GM19193 (cell line): ENCODE measurements at regions not wholly inside any gene's neighbourhood (a gene's known extent, or its start where the extent isn't known, plus 50 kb on each side); places are given as distances from the start of the nearest gene placed in this dataset.

ENCODE experiments used
- POLR2A ChIP-seq: IDR thresholded peaks from 4 replicates; pipeline ENCODE4 v1.6.1; 2011; ENCODE audit not compliant: insufficient read depth, insufficient read length; ENCODE audit errors: extremely low read depth

- TF ChIP-seq POLR2A, result no peak
Measured at GRCh38 chr22:47382164-47382890, 619.9 kb downstream of the TBC1D22A start.

GRCh38 chr22:47381240-47381639, 618.8 kb downstream of the TBC1D22A start:
- TF ChIP-seq POLR2A, result no peak

DNA sequence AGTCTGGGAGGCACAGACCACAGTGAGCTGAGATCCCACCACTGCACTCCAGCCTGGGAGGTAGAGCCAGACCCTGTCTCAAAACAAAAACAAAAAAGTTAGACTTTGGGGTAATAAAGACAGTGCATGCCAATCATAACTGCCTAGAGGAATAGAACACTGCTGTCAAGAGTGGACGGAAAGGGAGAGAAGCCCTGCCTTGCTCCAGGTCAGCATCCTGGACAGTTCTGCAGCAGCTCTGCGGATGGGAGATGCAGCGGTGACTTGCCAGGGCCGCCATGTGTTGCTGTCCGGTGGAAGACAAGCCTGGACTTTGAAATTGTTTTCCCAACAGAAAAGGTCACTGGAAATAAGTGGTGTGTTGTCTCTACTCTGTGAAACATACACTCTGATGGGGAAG, 618.2 kb downstream of the TBC1D22A start:
- no peak for TF ChIP-seq POLR2A

DNA sequence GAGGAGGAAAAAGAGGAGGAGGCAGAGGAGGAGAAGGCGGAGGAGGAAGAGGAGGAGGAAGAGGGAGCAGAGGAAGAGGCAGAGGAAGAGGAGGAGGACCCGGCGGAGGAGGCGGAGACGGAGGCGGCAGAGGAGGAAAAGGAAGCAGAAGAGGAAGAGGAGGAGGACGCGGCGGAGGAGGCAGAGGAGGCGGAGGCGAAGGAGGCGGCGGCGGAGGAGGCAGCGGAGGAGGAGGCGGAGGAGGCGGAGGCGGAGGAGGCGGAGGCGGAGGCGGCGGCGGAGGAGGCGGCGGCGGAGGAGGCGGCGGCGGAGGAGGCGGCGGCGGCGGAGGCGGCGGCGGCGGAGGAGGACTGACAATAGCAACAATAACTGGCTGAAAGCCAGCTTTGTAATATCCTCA, 616.6 kb downstream of the TBC1D22A start:
- no peak for TF ChIP-seq POLR2A

GRCh38 chr22:47377926-47378560, 615.6 kb downstream of the TBC1D22A start:
- TF ChIP-seq POLR2A, result no peak

DNA sequence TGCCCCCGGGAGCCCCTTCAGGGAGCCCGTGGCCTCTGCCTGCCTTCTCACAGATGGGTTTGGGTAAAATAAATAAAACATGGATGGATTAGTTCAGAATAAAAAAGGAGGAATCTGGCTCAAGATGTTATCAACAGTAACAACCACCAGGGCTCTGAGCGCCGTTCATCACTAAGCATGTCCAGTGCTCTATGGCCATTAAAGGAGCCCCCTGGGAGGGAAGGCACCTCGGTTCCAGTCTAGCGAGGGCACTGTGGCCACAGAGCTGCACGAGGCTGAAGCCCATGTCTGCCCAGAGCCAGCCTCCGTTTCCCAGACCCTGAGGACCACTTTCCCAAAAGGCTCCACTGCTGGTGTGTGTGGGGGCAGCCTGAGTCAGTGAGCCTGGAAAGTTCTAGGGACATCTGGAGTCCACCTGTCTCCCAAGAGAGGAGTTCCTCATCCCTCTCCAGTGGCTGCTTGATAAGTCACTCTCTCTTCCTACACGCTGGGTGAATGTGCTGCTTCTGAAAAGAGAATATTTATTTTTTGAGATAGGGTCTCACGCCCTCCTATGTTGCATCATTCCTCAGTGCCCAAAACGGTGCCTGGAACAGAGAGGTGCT, 614.6 kb downstream of the TBC1D22A start:
- no peak for TF ChIP-seq POLR2A

DNA sequence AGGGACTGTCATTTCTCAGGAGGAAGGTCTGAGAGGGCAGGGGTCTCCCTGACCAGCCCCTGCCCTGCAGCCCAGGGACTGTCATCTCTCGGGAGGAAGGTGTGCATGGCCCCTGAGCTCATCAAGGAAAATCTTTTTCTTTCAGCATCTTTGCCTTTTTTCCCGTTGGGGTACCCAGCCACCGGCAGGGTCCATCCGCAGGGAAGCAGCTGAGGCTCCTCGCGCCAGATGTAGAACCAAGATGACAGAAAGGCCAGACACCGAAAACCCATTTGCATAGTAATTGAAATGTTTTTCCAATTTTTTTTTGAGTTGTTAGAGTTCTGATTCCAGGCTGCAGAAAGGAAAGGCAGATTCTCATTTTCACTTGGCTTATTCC, 613.9 kb downstream of the TBC1D22A start:
- TF ChIP-seq POLR2A, result no peak

DNA sequence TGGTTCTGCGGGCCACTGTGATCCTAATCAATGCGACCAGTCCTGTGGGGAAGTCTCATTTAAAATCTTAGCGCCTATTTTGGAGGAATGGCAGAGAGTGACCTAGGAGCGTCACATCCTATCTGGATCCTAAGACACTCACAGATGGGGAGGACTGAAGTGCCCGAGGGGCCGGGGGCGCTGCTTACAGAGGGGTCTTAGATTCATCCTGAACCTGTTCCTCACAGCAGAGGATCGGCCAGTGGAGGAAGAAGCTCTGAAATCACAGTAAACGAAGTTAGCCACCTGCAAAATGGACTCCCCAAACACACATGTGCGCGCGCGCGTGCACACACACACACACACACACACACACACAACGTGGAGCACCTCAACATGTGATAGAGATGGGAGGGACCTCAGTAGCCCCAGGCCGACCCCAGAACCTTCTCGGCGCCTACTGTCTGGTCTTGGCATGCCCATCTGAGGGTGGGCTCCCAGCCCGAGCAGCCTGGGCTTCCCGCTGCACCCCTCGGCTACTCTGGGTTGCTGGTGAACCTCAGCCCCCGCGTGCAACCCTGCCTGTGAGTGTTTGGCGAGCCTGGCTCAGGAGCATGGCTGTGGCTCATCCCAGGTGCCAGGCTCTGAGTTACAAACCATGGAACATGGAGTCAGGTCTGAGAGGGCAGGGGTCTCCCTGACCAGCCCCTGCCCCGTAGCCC, 613.3 kb downstream of the TBC1D22A start:
- TF ChIP-seq POLR2A, result no peak

GRCh38 chr22:47374901-47375575, 612.6 kb downstream of the TBC1D22A start:
- no peak for TF ChIP-seq POLR2A

DNA sequence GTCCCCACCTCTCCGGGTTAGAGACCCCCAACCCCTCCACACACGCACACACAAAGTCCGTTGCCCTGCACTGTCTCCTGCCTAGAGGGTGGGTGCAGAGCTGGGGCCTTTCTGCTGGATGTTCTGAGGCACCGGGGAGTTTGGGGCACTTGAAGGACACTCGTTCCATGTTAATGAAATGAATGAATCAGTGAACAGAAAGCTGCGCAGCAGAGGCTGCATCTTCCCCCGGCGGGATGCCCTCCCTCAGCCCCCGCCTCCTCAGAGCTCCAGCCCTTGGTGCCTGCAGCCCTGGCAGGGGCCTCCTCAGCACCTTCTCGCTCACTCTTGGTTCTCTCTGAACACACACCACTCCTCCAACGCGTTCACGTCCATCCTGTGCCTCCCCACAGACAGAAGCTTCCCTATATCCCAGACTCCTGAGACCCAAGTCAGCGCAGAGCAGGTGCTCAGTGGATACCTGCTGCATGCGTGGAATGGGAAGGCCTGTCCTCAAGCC, 611.9 kb downstream of the TBC1D22A start:
- TF ChIP-seq POLR2A, result no peak

DNA sequence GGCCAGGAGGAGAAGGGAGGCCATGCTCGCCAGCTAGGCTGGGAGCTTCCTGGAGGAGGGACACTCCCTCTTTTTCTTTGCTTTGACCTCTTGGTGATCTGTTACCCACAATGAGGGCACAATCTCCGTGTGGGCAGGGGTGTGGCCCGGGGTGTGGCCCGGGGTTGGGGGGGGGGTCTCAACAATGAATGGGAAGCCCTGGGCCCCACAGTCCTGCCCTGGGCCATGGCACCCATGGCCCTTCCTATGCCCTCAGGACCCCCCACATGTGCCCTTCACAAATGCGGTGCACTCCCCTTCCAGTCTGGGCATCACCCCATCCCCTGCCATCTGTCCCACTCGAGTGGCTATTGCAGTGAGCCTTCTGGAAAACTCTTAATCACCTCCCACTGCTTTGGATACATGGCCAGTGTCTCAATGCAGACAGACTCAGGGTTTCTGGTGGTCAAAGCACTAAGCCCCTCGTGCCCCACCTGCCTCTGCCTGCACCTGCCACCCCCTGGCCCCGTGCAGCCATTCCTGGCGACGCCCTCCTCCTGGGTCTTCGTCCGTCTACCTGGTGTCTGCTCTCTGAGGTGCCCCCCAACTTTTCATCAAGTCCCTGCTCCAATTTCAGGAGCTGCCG, 611.3 kb downstream of the TBC1D22A start:
- no peak for TF ChIP-seq POLR2A

- TF ChIP-seq POLR2A, result no peak
Measured at GRCh38 chr22:47372596-47373385, 610.3 kb downstream of the TBC1D22A start.

GRCh38 chr22:47372111-47372581, 609.7 kb downstream of the TBC1D22A start:
- TF ChIP-seq POLR2A, result no peak

DNA sequence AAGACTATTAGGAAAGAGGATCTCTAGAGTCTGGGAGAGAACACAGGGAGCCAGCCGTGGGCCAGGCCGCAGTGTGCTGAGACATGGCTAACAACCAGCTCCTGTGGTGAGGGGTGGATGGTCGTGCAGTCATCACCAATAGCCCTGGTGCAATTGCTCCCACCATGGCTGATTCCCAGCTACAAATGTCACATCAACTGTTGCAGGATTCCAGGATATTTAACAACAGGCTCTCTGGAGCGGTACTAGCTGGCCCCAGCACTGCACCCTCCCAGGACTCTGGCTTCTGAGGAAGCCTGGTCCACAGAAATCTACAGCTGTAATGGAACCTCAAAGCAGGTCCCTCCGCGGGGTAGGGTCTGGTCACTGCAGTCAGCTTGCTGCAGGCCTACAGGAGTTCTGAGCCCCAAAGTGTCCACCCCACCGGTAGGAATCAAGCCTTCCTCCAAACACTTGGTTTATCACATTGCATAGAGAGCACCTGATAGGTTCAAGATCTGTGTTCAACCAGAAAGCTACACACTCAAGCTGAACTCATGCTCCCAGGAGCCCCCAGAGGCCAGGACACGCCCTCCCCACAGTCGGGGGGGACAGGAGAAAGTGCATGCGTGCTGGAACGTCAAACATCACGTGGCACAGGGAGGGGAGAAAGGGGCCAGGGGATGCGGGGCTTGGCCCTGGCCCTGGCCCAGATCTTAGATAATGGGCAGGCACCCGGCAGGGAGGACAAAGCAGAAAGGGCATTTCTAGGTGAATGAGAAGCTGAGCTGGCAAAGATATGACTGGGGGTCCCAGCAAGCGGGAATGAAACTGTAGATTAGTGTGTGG, 609.0 kb downstream of the TBC1D22A start:
- TF ChIP-seq POLR2A, result no peak
